ENCODE measurements at regions not wholly inside any gene's neighbourhood (a gene's known extent, or its start where the extent isn't known, plus 50 kb on each side); places are given as distances from the start of the nearest gene placed in this dataset.

GRCh38 chr7:82600531-82600930, 157.0 kb upstream of the CACNA2D1 start:
- Histone ChIP-seq H3K9ac (replicated peaks; ENCODE audit: extremely low read depth, insufficient read depth, low read length) (no peak overlapping the region), H3K79me2 (ENCODE audit: control insufficient read depth, insufficient read depth, low read length) (no peaks in the 10 kb centered on the region), H3K36me3 (ENCODE audit: control insufficient read depth in 2 of 2, extremely low read depth in 1 of 2, insufficient read depth in 2 of 2, low read length in 2 of 2) (no peaks in the 10 kb centered on the region), H3K4me1 (ENCODE audit: control insufficient read depth, extremely low read depth, insufficient read depth, low read length) (peaks cover 14% of the 10 kb centered on the region), H2AFZ (ENCODE audit: low read depth, low read length) (no peak overlapping the region), H3K9me3 (replicated peaks; ENCODE audit: control insufficient read depth, insufficient read depth, low read length) (no peaks in the 10 kb centered on the region), H3K4me2 (ENCODE audit: insufficient read depth, low read length) (no peak overlapping the region), H4K20me1 (replicated peaks; ENCODE audit: control insufficient read depth, extremely low read depth, insufficient read depth, low read length) (no peaks in the 10 kb centered on the region), H3K9me1 (replicated peaks; ENCODE audit: control insufficient read depth, extremely low read depth, insufficient read depth, low read length) (no peaks in the 10 kb centered on the region), H3K4me3 (replicated peaks in 1 of 3; ENCODE audit: insufficient read depth in 1 of 3, low read depth in 1 of 3, low read length in 3 of 3) (no peak overlapping the region), H3K27me3 (ENCODE audit: control insufficient read depth in 2 of 2, insufficient read depth in 2 of 2, low read length in 2 of 2) (no peaks in the 10 kb centered on the region), H3K27ac (ENCODE audit: insufficient read depth, low read depth, low read length) (no peak overlapping the region)
- BruUV-seq (replicated peaks), result no TSS peak
- no peak for TF ChIP-seq MYC (IDR thresholded peaks at IDR 0.05; ENCODE audit: low read depth, low read length)
- no peak for TF ChIP-seq CTCF (IDR thresholded peaks at IDR 0.05; ENCODE audit: extremely low read depth in 1 of 2, insufficient read depth in 1 of 2, low read depth in 1 of 2, low read length in 2 of 2)
- FAIRE-seq, result no peak
- ChIA-PET CTCF (interaction anchor here (1.0 to 1.6 kb wide), 12 partner anchors 10 to 1100 kb away, joined by 3 to 11 read pairs (median 4); no protein-coding TSS in a partner anchor), POLR2A (no interaction called here)
- dilution Hi-C loops (cut with MboI; ENCODE audit: extremely low pct_ligation_motif_present, low sequenced_read_pairs), result no loop called here
- DNase-seq (ENCODE audit: low read depth, low spot score), result no peak
- intact Hi-C loops (cut with micrococcal nuclease), result no loop called here

GRCh38 chr7:82599895-82600294, 156.3 kb upstream of the CACNA2D1 start:
- intact Hi-C loops (cut with micrococcal nuclease) (loop anchor here (5.0 kb wide), 2 partner anchors 308 to 1103 kb away; no protein-coding TSS in a partner anchor), dilution Hi-C loops (cut with MboI; ENCODE audit: extremely low pct_ligation_motif_present, low sequenced_read_pairs) (no loop called here)
- H3K4me1 ChIP-seq (ENCODE audit: control insufficient read depth, extremely low read depth, insufficient read depth, low read length), result peaks cover 20% of the 10 kb centered on the region
- no peaks in the 10 kb centered on the region for H3K36me3 ChIP-seq (ENCODE audit: control insufficient read depth in 2 of 2, extremely low read depth in 1 of 2, insufficient read depth in 2 of 2, low read length in 2 of 2)
- CTCF ChIA-PET, result interaction anchor here (1.0 to 1.6 kb wide), 12 partner anchors 9 to 1099 kb away, joined by 3 to 11 read pairs (median 4); no protein-coding TSS in a partner anchor
- no peaks in the 10 kb centered on the region for H3K9me3 ChIP-seq (replicated peaks; ENCODE audit: control insufficient read depth, insufficient read depth, low read length)
- BruUV-seq (replicated peaks), result no TSS peak
- H3K27me3 ChIP-seq (ENCODE audit: control insufficient read depth in 2 of 2, insufficient read depth in 2 of 2, low read length in 2 of 2), result no peaks in the 10 kb centered on the region
- FAIRE-seq (no peak), DNase-seq (ENCODE audit: low read depth, low spot score) (no peak)
- no peak overlapping the region for H3K9ac ChIP-seq (replicated peaks; ENCODE audit: extremely low read depth, insufficient read depth, low read length)
- no peak overlapping the region for H3K4me3 ChIP-seq (replicated peaks in 1 of 3; ENCODE audit: insufficient read depth in 1 of 3, low read depth in 1 of 3, low read length in 3 of 3)
- no peaks in the 10 kb centered on the region for H3K9me1 ChIP-seq (replicated peaks; ENCODE audit: control insufficient read depth, extremely low read depth, insufficient read depth, low read length)
- no peaks in the 10 kb centered on the region for H3K79me2 ChIP-seq (ENCODE audit: control insufficient read depth, insufficient read depth, low read length)
- H3K4me2 ChIP-seq (ENCODE audit: insufficient read depth, low read length), result no peak overlapping the region
- no peak for TF ChIP-seq POLR2A (IDR thresholded peaks at IDR 0.05; ENCODE audit: low read depth, low read length)
- TF ChIP-seq EZH2 (IDR thresholded peaks at IDR 0.05; ENCODE audit: borderline replicate concordance, low read depth, low read length, severe bottlenecking), result no peak
- no peak for TF ChIP-seq POLR2AphosphoS5 (IDR thresholded peaks at IDR 0.05; ENCODE audit: insufficient read depth, low read depth, low read length)
- TF ChIP-seq, protein P1, sequence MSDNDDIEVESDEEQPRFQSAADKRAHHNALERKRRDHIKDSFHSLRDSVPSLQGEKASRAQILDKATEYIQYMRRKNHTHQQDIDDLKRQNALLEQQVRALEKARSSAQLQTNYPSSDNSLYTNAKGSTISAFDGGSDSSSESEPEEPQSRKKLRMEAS (IDR thresholded peaks at IDR 0.05; ENCODE audit: insufficient read depth, insufficient read length), result no peak
- no peak for TF ChIP-seq FOS (IDR thresholded peaks at IDR 0.05; ENCODE audit: borderline replicate concordance, insufficient read depth, low read length)
- no peak for TF ChIP-seq JUN (IDR thresholded peaks at IDR 0.05; ENCODE audit: borderline replicate concordance, insufficient read depth, insufficient read length, low read depth)
- TF ChIP-seq GATA2 (IDR thresholded peaks at IDR 0.05; ENCODE audit: insufficient read depth, insufficient read length, low read depth, low read length), result no peak
- TF ChIP-seq CTCF (IDR thresholded peaks at IDR 0.05; ENCODE audit: extremely low read depth in 1 of 2, insufficient read depth in 1 of 2, low read depth in 1 of 2, low read length in 2 of 2), result no peak
- no peak for TF ChIP-seq MYC (IDR thresholded peaks at IDR 0.05; ENCODE audit: low read depth, low read length)
- POLR2A ChIA-PET, result no interaction called here
- no peaks in the 10 kb centered on the region for H4K20me1 ChIP-seq (replicated peaks; ENCODE audit: control insufficient read depth, extremely low read depth, insufficient read depth, low read length)
- no peak overlapping the region for H3K27ac ChIP-seq (ENCODE audit: insufficient read depth, low read depth, low read length)
- H2AFZ ChIP-seq (ENCODE audit: low read depth, low read length), result no peak overlapping the region
